ENCODE measurements at regions not wholly inside any gene's neighbourhood (a gene's known extent, or its start where the extent isn't known, plus 50 kb on each side); places are given as distances from the start of the nearest gene placed in this dataset.

DNA sequence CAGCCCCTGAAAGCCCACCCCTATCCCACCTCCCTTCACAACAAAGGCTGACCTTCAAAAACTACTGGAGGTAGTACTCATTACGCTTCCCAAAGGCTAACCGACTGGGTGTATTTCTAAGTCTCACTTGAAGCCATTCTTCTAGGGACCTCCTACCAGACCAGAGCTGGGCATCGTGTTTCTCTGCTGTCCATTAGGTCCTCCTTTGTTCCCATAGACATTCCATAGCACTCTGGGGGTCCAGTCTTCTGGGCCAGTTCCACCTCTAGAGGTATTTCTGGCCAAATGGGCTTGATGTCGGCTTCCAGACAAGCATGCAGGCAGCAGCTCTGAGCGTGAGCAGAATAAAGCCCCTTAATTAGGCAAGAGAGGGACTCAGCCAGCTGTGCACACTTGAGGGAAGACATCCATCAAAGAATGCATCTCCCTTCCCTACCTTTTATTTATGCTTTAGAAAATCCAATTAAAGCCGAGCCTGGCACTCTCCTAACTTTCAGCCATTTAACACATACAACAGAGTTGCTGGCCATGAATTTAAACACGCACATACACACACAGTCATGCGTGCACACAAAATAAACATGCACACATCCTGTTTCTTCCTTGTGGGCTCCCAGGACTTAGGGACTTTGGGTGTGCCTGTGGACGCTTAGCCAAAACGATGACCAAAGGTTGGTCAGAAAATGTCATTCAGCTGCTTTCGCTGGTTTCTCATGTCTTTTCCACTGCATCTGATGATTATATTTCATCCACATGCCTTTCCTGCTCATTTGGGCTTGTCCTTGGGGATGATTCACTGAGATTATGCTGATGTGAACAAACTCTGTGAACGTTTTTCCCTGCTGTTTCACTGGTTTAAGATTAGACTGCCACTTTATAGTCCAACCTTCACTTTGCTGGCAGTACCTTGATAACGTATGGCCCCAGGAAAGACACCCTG, 362.0 kb upstream of the NFE2L3 start:
- H3K27ac Mint-ChIP-seq, result no peak overlapping the region
- H3K9me3 Mint-ChIP-seq, result peaks cover 4% of the 10 kb centered on the region
- H3K27me3 Mint-ChIP-seq (ENCODE audit: low read depth), result peaks cover 8% of the 10 kb centered on the region
- no peak for DNase-seq (ENCODE audit: low spot score in 2 of 2, unreplicated experiment in 2 of 2)
- H3K36me3 Mint-ChIP-seq, result no peaks in the 10 kb centered on the region
- H3K4me1 Mint-ChIP-seq, result peaks cover 17% of the 10 kb centered on the region
- no peak overlapping the region for H3K4me3 Mint-ChIP-seq
- TF ChIP-seq, protein P1, sequence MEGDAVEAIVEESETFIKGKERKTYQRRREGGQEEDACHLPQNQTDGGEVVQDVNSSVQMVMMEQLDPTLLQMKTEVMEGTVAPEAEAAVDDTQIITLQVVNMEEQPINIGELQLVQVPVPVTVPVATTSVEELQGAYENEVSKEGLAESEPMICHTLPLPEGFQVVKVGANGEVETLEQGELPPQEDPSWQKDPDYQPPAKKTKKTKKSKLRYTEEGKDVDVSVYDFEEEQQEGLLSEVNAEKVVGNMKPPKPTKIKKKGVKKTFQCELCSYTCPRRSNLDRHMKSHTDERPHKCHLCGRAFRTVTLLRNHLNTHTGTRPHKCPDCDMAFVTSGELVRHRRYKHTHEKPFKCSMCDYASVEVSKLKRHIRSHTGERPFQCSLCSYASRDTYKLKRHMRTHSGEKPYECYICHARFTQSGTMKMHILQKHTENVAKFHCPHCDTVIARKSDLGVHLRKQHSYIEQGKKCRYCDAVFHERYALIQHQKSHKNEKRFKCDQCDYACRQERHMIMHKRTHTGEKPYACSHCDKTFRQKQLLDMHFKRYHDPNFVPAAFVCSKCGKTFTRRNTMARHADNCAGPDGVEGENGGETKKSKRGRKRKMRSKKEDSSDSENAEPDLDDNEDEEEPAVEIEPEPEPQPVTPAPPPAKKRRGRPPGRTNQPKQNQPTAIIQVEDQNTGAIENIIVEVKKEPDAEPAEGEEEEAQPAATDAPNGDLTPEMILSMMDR (IDR thresholded peaks at IDR 0.05; ENCODE audit: unreplicated experiment), result no peak

DNA sequence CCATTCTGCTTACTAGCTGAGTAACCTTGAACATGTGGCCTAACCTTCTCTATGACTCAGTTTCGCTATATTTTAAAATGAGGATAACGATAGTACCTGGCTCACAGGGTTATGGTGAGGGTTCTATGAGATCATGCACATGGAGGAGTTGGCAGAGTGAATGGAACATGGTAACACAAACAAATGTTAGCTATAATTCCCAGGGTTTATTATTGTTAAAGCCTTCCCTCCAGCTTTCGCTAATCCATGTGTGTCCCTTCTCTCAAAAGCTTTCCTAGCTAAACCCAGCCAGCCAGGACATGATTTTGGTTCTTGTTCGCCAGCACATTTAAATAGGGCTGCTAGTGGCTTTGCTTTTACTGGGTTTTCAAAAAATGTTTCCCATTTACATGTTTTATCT, 361.0 kb upstream of the NFE2L3 start:
- no peak for DNase-seq (ENCODE audit: low spot score in 2 of 2, unreplicated experiment in 2 of 2)
- H3K36me3 Mint-ChIP-seq, result no peaks in the 10 kb centered on the region

DNA sequence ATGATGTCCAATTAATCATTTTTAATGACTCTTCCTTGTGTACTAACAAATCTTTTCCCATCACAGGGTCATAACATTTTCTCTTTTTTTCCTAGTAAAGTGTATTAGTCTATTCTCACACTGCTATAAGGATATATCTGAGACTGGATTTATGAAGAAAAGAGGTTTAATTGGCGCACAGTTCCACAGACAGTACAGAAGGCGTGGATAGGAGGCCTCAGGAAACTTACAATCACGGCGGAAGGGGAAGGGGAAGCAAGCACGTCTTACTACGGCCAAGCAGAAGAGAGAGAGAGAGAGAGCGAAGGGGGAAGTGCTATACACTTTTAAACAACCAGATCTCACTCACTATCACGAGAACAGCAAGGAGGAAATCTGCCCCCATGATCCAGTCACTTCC, 359.4 kb upstream of the NFE2L3 start:
- H3K27ac Mint-ChIP-seq, result no peak overlapping the region
- H3K4me1 Mint-ChIP-seq, result peaks cover 6% of the 10 kb centered on the region
- TF ChIP-seq, protein P1 (IDR thresholded peaks at IDR 0.05; ENCODE audit: unreplicated experiment), result no peak
- H3K9me3 Mint-ChIP-seq, result peaks cover 4% of the 10 kb centered on the region
- H3K4me3 Mint-ChIP-seq, result no peak overlapping the region
- H3K27me3 Mint-ChIP-seq (ENCODE audit: low read depth), result peaks cover 11% of the 10 kb centered on the region
- H3K36me3 Mint-ChIP-seq, result no peaks in the 10 kb centered on the region
- DNase-seq (ENCODE audit: low spot score in 2 of 2, unreplicated experiment in 2 of 2), result no peak

More for the DNA sequence above, 361.0 kb upstream of the NFE2L3 start:
- TF ChIP-seq, protein P1 (IDR thresholded peaks at IDR 0.05; ENCODE audit: unreplicated experiment), result no peak
- Mint-ChIP-seq H3K4me1 (peaks cover 17% of the 10 kb centered on the region), H3K27me3 (ENCODE audit: low read depth) (peaks cover 6% of the 10 kb centered on the region), H3K27ac (no peak overlapping the region), H3K9me3 (peaks cover 4% of the 10 kb centered on the region), H3K4me3 (no peak overlapping the region)

DNA sequence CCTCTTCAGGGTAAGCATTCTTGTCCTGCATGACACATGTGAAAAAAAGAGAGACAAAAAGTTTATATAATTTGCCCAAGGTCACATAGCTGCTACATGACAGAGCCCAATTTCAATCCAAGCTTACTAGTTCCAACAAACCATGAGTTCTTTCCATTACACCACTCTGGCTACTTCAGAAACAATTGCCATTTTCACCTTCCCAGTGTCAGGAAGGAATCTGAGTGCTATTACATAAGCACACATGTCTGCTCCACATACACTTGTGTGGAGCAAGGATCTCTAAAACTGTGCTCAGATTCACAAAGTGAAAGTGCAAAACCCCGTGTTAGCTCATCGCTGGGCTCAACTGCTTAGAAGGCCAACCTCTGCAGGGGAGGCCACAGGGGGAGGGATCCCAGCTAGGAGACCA, 356.2 kb upstream of the NFE2L3 start:
- TF ChIP-seq, protein P1 (IDR thresholded peaks at IDR 0.05; ENCODE audit: unreplicated experiment), result no peak
- H3K27me3 Mint-ChIP-seq (ENCODE audit: low read depth), result peaks cover 12% of the 10 kb centered on the region

DNA sequence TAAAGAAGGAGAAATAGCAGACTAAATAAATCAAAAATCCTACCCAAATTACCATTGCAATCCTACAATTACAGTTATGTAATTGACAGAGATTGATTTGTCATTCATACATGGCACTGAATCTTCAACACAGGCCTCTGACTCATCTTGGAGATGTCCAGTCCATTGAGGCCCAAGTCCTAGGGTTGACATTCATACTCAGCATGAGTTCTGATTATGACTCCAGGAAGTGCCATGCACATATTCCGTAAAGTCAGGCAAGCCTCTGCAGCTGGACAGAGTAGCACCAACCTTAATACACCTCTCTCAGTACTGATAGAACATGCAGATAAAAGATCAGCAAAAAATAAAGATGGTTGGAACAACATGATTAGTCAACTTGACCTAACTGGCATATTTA, 353.7 kb upstream of the NFE2L3 start:
- Mint-ChIP-seq H3K27me3 (ENCODE audit: low read depth) (peaks cover 18% of the 10 kb centered on the region), H3K36me3 (no peaks in the 10 kb centered on the region), H3K27ac (no peak overlapping the region), H3K9me3 (peaks cover 9% of the 10 kb centered on the region), H3K4me3 (no peak overlapping the region), H3K4me1 (peaks cover 5% of the 10 kb centered on the region)
- no peak for DNase-seq (ENCODE audit: low spot score in 2 of 2, unreplicated experiment in 2 of 2)
- TF ChIP-seq, protein P1 (IDR thresholded peaks at IDR 0.05; ENCODE audit: unreplicated experiment), result no peak

More for the DNA sequence above, 356.2 kb upstream of the NFE2L3 start:
- no peak for DNase-seq (ENCODE audit: low spot score in 2 of 2, unreplicated experiment in 2 of 2)
- Mint-ChIP-seq H3K36me3 (no peaks in the 10 kb centered on the region), H3K4me1 (no peaks in the 10 kb centered on the region), H3K27ac (no peak overlapping the region), H3K9me3 (peaks cover 9% of the 10 kb centered on the region), H3K4me3 (no peak overlapping the region)

Data from mesothelial cell of epicardium (in vitro differentiated cells).